Neutrophil (primary cell): ENCODE measurements at regions not wholly inside any gene's neighbourhood (a gene's known extent, or its start where the extent isn't known, plus 50 kb on each side); places are given as distances from the start of the nearest gene placed in this dataset.

ENCODE experiments used
- H3K27ac ChIP-seq: fragments of 200-600 bp; sonication (generic); 2 replicates; pipeline ENCODE4 v1.5.1; 2016; ENCODE audit warnings: mild to moderate bottlenecking, moderate library complexity
- H3K27me3 ChIP-seq: fragments of 200-600 bp; sonication (generic); 2 replicates; pipeline ENCODE4 v1.6.0; 2016; ENCODE audit warnings: mild to moderate bottlenecking
- H3K36me3 ChIP-seq: fragments of 200-600 bp; sonication (generic); 2 replicates; pipeline ENCODE4 v1.5.1; 2017
- H3K4me1 ChIP-seq, 2 experiments: fragments of 200-600 bp in 1 of 2; sonication (generic) in 1 of 2; 1 replicate in 1 of 2; 2 replicates in 1 of 2; pipeline versions ENCODE4 v1.5.1 to v1.6.1; 2013 to 2016; ENCODE audit warnings: low read depth in 1 of 2, low read length in 1 of 2, mild to moderate bottlenecking in 1 of 2, moderate library complexity in 1 of 2; ENCODE audit not compliant: control insufficient read depth in 1 of 2, insufficient read depth in 1 of 2
- H3K4me3 ChIP-seq, 2 experiments: fragments of 200-600 bp in 1 of 2; sonication (generic) in 1 of 2; 1 replicate in 1 of 2; 2 replicates in 1 of 2; pipeline ENCODE4 v1.5.1; 2013 to 2016; ENCODE audit warnings: low read depth in 1 of 2, low read length in 1 of 2, mild to moderate bottlenecking in 1 of 2, moderate library complexity in 1 of 2
- H3K9me3 ChIP-seq: fragments of 200-600 bp; sonication (generic); 2 replicates; pipeline ENCODE4 v1.5.1; 2016
- CTCF ChIP-seq: fragments of 200-600 bp; sonication (generic); IDR thresholded peaks from 2 replicates; pipeline ENCODE4 v1.5.1; 2016; ENCODE audit warnings: antibody characterized with exemption

GRCh38 chr1:218568962-218569550 lies 223.9 kb downstream of the TGFB2 start:
- Histone ChIP-seq H3K36me3 (no peaks in the 10 kb centered on the region), H3K27ac (no peak overlapping the region), H3K4me1 (no peaks in the 10 kb centered on the region), H3K9me3 (no peaks in the 10 kb centered on the region), H3K27me3 (no peaks in the 10 kb centered on the region), H3K4me3 (no peak overlapping the region)
- no peak for TF ChIP-seq CTCF

GRCh38 chr1:218570456-218570855 lies 225.3 kb downstream of the TGFB2 start:
- no peaks in the 10 kb centered on the region for H3K27me3 ChIP-seq
- TF ChIP-seq CTCF: no peak
- no peak overlapping the region for H3K27ac ChIP-seq

GRCh38 chr1:218571491-218571890 lies 226.4 kb downstream of the TGFB2 start:
- Histone ChIP-seq H3K4me3 (no peak overlapping the region), H3K36me3 (no peaks in the 10 kb centered on the region), H3K27me3 (no peaks in the 10 kb centered on the region), H3K27ac (no peak overlapping the region), H3K9me3 (no peaks in the 10 kb centered on the region), H3K4me1 (no peaks in the 10 kb centered on the region)
- no peak for TF ChIP-seq CTCF

More at GRCh38 chr1:218570456-218570855, 225.3 kb downstream of the TGFB2 start:
- no peaks in the 10 kb centered on the region for H3K9me3 ChIP-seq
- no peaks in the 10 kb centered on the region for H3K36me3 ChIP-seq
- H3K4me3 ChIP-seq: no peak overlapping the region
- no peaks in the 10 kb centered on the region for H3K4me1 ChIP-seq

GRCh38 chr1:218572050-218572449 lies 226.9 kb downstream of the TGFB2 start:
- H3K36me3 ChIP-seq: no peaks in the 10 kb centered on the region
- H3K4me1 ChIP-seq: no peaks in the 10 kb centered on the region
- H3K4me3 ChIP-seq: no peak overlapping the region
- no peaks in the 10 kb centered on the region for H3K9me3 ChIP-seq
- TF ChIP-seq CTCF: no peak
- no peak overlapping the region for H3K27ac ChIP-seq
- H3K27me3 ChIP-seq: no peaks in the 10 kb centered on the region

GRCh38 chr1:218573925-218574324 lies 228.8 kb downstream of the TGFB2 start:
- H3K4me3 ChIP-seq: no peak overlapping the region
- no peaks in the 10 kb centered on the region for H3K4me1 ChIP-seq
- no peaks in the 10 kb centered on the region for H3K36me3 ChIP-seq
- H3K27me3 ChIP-seq: no peaks in the 10 kb centered on the region
- no peak for TF ChIP-seq CTCF
- H3K9me3 ChIP-seq: no peaks in the 10 kb centered on the region
- no peak overlapping the region for H3K27ac ChIP-seq

GRCh38 chr1:218575079-218575478 lies 229.9 kb downstream of the TGFB2 start:
- no peak for TF ChIP-seq CTCF
- Histone ChIP-seq H3K4me3 (no peak overlapping the region), H3K36me3 (no peaks in the 10 kb centered on the region), H3K4me1 (no peaks in the 10 kb centered on the region), H3K27ac (no peak overlapping the region), H3K27me3 (no peaks in the 10 kb centered on the region), H3K9me3 (no peaks in the 10 kb centered on the region)
